ENCODE measurements at regions not wholly inside any gene's neighbourhood (a gene's known extent, or its start where the extent isn't known, plus 50 kb on each side); places are given as distances from the start of the nearest gene placed in this dataset.

DNA sequence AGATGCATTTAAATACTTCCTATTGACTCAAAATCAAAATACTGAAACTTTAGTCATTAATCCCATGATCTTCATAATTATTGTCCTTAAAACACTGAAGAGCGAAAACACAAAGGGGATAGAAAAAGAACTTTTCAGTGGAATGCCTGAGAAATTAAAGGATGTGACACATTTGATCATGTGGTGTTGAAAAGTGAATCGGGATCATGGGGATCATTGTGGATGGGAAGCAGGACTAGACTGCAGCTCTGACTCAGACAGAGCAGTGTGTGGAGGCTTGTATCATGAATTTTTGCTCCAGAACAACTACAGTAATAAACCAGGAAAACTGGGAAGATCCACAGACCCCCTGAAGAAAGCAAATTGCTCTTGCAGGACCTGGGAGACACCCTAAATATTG, 161.1 kb upstream of the CXADR start:
- H3K27me3 Mint-ChIP-seq (ENCODE audit: unreplicated experiment): peaks cover 2% of the 10 kb centered on the region
- DNase-seq (ENCODE audit: low spot score): no peak
- no peaks in the 10 kb centered on the region for H3K9me3 Mint-ChIP-seq (ENCODE audit: unreplicated experiment)
- H3K4me1 Mint-ChIP-seq (ENCODE audit: unreplicated experiment): no peaks in the 10 kb centered on the region
- no peak overlapping the region for H3K27ac Mint-ChIP-seq (ENCODE audit: unreplicated experiment)
- TF ChIP-seq, protein P1, sequence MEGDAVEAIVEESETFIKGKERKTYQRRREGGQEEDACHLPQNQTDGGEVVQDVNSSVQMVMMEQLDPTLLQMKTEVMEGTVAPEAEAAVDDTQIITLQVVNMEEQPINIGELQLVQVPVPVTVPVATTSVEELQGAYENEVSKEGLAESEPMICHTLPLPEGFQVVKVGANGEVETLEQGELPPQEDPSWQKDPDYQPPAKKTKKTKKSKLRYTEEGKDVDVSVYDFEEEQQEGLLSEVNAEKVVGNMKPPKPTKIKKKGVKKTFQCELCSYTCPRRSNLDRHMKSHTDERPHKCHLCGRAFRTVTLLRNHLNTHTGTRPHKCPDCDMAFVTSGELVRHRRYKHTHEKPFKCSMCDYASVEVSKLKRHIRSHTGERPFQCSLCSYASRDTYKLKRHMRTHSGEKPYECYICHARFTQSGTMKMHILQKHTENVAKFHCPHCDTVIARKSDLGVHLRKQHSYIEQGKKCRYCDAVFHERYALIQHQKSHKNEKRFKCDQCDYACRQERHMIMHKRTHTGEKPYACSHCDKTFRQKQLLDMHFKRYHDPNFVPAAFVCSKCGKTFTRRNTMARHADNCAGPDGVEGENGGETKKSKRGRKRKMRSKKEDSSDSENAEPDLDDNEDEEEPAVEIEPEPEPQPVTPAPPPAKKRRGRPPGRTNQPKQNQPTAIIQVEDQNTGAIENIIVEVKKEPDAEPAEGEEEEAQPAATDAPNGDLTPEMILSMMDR (IDR thresholded peaks at IDR 0.05; ENCODE audit: unreplicated experiment): no peak
- no peaks in the 10 kb centered on the region for H3K36me3 Mint-ChIP-seq (ENCODE audit: low read depth, unreplicated experiment)
- no peak overlapping the region for H3K4me3 Mint-ChIP-seq (ENCODE audit: unreplicated experiment)

DNA sequence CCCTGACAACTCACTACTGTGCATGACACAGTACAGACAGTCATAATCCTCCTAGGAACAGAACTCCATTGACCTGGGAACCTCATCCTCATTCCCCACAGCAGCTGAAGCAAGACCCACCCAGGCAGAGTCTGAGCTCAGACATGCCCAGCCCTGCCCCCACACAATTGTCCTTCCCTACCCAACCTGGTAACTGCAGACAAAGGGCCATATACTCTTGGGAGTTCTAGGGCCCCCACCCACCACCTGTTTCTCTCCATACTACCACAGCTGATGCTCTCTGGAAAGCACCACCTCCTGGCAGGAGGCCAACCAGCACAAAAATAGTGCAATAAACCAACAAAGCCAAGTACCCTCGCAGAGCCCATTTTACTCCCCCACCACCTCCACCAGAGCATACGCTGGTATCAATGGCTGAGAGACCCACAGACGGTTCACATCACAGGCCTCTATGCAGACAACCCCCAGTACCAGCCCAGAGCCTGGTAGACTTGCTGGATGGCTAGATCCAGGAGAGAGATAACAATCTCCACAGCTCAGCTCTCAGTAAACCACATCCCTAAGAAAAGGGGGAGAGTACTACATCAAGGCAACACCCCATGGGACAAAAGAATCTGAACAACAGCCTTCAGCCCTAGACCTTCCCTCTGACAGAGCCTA, 159.7 kb upstream of the CXADR start:
- no peaks in the 10 kb centered on the region for H3K36me3 Mint-ChIP-seq (ENCODE audit: low read depth, unreplicated experiment)
- TF ChIP-seq, protein P1 (IDR thresholded peaks at IDR 0.05; ENCODE audit: unreplicated experiment): no peak
- no peak overlapping the region for H3K27ac Mint-ChIP-seq (ENCODE audit: unreplicated experiment)
- peaks cover 2% of the 10 kb centered on the region for H3K27me3 Mint-ChIP-seq (ENCODE audit: unreplicated experiment)
- no peaks in the 10 kb centered on the region for H3K9me3 Mint-ChIP-seq (ENCODE audit: unreplicated experiment)
- H3K4me3 Mint-ChIP-seq (ENCODE audit: unreplicated experiment): no peak overlapping the region
- no peaks in the 10 kb centered on the region for H3K4me1 Mint-ChIP-seq (ENCODE audit: unreplicated experiment)
- DNase-seq (ENCODE audit: low spot score): no peak

DNA sequence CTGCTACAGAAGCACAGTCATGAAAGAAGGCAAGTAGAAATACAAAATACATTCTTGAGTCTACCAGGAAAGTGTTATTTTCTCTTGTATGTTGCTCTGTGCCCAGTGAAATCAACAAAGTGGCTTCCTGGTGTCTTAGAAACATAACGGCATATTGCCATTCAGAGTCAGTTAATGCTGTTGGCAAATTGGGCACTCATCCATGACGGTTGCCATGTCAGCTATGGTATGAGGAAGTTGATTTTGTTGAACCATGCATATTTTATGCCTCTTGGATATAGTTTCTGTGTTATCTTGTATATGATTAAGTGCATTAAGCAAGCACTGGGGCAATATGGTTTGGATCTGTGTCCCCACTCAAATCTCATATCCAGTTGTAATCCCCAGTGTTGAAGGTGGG, 153.1 kb upstream of the CXADR start:
- TF ChIP-seq, protein P1 (IDR thresholded peaks at IDR 0.05; ENCODE audit: unreplicated experiment): no peak
- H3K36me3 Mint-ChIP-seq (ENCODE audit: low read depth, unreplicated experiment): no peaks in the 10 kb centered on the region
- DNase-seq (ENCODE audit: low spot score): no peak
- no peak overlapping the region for H3K27ac Mint-ChIP-seq (ENCODE audit: unreplicated experiment)
- no peak overlapping the region for H3K4me3 Mint-ChIP-seq (ENCODE audit: unreplicated experiment)
- H3K27me3 Mint-ChIP-seq (ENCODE audit: unreplicated experiment): peaks cover 1% of the 10 kb centered on the region
- no peaks in the 10 kb centered on the region for H3K9me3 Mint-ChIP-seq (ENCODE audit: unreplicated experiment)
- no peaks in the 10 kb centered on the region for H3K4me1 Mint-ChIP-seq (ENCODE audit: unreplicated experiment)

DNA sequence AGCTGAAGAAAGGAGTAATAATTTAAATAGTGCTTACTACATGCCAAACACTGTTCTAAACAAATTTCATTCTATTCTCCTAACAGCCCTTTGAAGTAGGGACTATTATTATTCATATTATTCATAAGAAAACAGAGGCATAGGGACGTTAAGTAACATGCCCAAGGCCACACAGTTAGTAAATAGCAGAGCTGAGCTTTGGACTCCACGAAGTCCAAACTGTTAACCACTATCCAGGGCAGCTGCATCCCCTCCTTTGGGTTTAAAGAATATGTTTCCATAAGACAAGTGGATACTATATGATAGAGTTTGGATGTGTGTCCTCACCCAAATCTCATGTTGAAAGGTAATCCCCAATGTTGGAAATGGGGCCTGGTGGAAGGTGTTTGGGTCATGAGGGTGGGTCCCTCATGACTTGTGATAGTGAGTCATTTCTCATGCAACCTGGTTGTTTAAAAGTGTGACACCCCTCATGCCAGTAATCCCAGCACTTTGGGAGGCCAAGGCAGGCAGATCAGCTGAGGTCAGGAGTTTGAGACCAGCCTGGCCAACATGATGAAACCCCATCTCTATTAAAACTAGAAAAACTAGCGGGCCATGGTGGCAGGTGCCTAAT, 144.0 kb upstream of the CXADR start:
- H3K9me3 Mint-ChIP-seq (ENCODE audit: unreplicated experiment): no peaks in the 10 kb centered on the region
- peaks cover 5% of the 10 kb centered on the region for H3K4me1 Mint-ChIP-seq (ENCODE audit: unreplicated experiment)
- no peaks in the 10 kb centered on the region for H3K27me3 Mint-ChIP-seq (ENCODE audit: unreplicated experiment)
- H3K36me3 Mint-ChIP-seq (ENCODE audit: low read depth, unreplicated experiment): no peaks in the 10 kb centered on the region
- H3K27ac Mint-ChIP-seq (ENCODE audit: unreplicated experiment): no peak overlapping the region
- TF ChIP-seq, protein P1 (IDR thresholded peaks at IDR 0.05; ENCODE audit: unreplicated experiment): no peak
- no peak for DNase-seq (ENCODE audit: low spot score)
- H3K4me3 Mint-ChIP-seq (ENCODE audit: unreplicated experiment): no peak overlapping the region

DNA sequence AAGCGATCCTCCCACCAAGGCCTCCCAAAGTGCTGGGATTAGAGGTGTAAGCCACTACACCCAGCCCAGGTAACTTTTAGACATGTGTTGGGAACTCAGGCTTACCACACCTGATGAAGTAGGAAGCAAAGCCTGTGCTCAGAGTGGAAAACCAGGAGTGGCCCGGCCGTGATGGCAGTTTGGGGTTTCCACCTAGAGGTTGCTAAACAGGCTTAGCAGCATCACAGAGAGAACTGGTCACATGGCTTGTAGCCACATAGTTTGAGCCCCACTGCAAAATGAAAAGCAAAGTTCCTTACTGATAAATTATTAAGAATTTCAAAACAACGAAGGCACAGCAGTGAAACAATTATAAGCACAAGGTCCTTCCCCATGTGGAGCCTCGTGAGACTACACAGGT, 142.6 kb upstream of the CXADR start:
- no peak for DNase-seq (ENCODE audit: low spot score)
- Mint-ChIP-seq H3K36me3 (ENCODE audit: low read depth, unreplicated experiment) (no peaks in the 10 kb centered on the region), H3K9me3 (ENCODE audit: unreplicated experiment) (no peaks in the 10 kb centered on the region), H3K27ac (ENCODE audit: unreplicated experiment) (no peak overlapping the region), H3K4me1 (ENCODE audit: unreplicated experiment) (peaks cover 5% of the 10 kb centered on the region), H3K4me3 (ENCODE audit: unreplicated experiment) (no peak overlapping the region), H3K27me3 (ENCODE audit: unreplicated experiment) (no peaks in the 10 kb centered on the region)
- TF ChIP-seq, protein P1 (IDR thresholded peaks at IDR 0.05; ENCODE audit: unreplicated experiment): no peak
